Fibroblast of skin of abdomen (primary cell): ENCODE measurements at regions not wholly inside any gene's neighbourhood (a gene's known extent, or its start where the extent isn't known, plus 50 kb on each side); places are given as distances from the start of the nearest gene placed in this dataset.
"Not testable (repeated sequence)": the region's sequence is repeated elsewhere in the genome, so short reads cannot be mapped to it uniquely, and the experiment has no call there.

Source experiments
- DNase-seq: peaks from one replicate; pipeline ENCODE4 v3.0.0-alpha.2; 2013

DNA sequence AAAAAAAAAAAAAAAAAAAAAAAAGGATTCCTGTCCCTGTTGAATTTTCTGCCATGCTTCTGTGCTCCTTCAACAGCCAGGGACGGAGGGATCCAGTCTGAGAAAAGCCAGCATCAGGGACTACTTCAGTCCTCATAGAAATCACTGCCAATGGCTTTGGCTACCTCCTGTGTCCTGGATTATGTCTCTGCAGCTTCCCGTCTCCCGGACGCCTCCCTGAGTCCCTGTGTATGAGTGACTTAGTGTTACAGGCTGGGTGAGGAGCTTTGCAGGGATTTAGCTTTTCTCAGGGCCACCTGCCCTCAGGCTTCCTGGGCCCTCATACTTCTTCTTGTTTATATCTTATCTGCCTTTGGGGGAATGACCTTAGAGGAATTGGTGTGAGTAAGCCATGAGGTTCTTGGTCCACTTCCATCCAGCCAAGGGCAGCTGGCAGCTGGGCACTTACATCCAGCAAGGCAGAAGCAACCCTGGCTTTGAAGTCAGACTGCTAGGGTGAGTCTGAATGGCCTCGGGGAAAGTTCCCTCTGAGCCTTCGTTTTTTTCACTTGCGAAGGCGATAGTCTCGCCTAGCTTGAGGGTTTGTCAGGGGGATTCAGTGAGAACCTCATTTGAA lies 83.6 kb upstream of the CRYM start:
- DNase-seq, result not testable (repeated sequence)

DNA sequence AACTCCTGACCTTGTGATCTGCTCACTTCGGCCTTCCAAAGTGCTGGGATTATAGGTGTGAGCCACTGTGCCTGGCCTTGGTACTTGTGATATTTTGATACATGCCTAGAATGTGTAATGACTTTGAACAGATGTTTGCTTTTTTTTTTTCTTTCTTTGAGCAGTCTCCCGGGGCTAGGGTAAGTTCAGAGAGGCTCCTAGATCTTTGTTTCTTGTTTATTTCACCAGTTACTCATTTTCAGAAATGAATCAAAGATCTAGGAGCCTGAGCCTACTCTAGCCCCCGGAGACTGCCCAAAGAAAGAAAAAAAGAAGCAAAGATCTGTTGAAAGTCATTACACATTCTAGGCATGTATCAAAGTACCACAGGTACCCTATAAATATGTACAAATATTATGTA lies 83.0 kb upstream of the CRYM start:
- DNase-seq, result not testable (repeated sequence)

- DNase-seq, result not testable (repeated sequence)
These were observed 81.4 kb upstream of the CRYM start for GRCh38 chr16:21359513-21359912.

- not testable (repeated sequence) for DNase-seq
These were observed 80.2 kb upstream of the CRYM start for GRCh38 chr16:21358261-21358795.

GRCh38 chr16:21356308-21356707 lies 78.2 kb upstream of the CRYM start:
- DNase-seq, result not testable (repeated sequence)

- not testable (repeated sequence) for DNase-seq
These were observed 73.3 kb upstream of the CRYM start for GRCh38 chr16:21351433-21351832.

- not testable (repeated sequence) for DNase-seq
These were observed 72.8 kb upstream of the CRYM start for GRCh38 chr16:21350851-21351250.

DNA sequence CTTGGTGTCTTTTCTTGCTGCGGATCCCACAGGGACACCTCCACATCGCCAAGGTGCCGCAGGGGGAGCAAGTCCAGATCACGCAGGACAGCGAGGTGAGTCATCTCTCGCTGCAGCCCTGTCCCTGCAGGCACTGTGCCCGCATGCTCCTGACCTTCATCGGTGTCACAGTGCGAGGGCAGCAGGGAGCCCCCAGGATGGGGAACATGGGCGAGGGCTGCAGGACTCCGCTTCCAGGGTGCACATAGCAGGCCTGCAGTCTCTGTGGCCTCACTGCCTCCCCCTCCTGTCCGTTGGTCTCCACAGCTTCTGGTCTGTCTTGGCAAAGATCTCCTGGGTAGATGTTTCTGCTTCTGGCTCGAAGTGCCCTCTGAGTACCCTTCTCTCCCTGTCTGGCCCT lies 71.2 kb upstream of the CRYM start:
- DNase-seq, result not testable (repeated sequence)

- DNase-seq, result not testable (repeated sequence)
These were observed 70.7 kb upstream of the CRYM start for GRCh38 chr16:21348815-21349214.

DNA sequence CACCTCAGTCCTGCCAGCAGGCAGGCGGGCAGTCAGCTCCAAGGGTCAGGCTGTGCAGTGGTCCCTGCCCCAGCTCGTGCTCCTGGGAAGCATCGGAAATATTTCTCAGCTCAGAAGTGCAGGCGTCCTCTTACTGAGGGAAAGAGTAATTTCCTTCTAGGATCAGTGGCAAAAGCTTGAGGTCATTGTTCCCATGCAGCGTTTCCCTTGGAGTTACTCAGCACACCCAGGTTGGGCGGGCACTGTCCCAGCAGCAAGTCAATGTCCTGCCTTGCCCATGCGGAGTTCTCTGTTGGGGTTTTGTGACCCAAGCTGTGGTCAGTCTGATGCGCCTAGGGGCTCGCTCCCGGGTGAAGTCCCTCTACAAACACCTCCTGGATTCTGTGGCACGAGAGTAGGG lies 69.4 kb upstream of the CRYM start:
- not testable (repeated sequence) for DNase-seq

- not testable (repeated sequence) for DNase-seq
These were observed 68.8 kb upstream of the CRYM start for GRCh38 chr16:21346756-21347491.

GRCh38 chr16:21344361-21344912 lies 66.3 kb upstream of the CRYM start:
- DNase-seq, result not testable (repeated sequence)

DNA sequence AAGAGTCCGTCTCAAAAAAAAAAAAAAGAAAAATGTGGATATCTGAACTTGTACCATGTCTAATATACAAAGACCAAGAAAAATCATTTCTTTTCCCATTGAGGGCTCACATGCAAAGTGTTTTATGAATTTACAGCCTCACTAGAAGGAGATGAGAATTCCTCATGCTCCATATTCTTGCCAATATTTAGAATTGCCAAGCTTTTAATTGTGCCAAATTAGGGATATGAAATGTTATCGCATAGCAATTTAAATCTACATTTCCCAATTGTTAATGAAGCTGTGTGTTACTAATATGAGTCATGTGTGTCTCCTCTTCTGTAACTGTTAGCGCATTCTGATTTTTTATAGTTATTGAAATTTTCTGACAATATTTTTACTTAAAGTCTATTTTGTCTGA lies 63.0 kb upstream of the CRYM start:
- DNase-seq, result no peak

- no peak for DNase-seq
These were observed 61.9 kb upstream of the CRYM start for GRCh38 chr16:21339941-21340340.

- DNase-seq, result no peak
These were observed 61.2 kb upstream of the CRYM start for GRCh38 chr16:21339269-21339641.

- no peak for DNase-seq
These were observed 60.6 kb upstream of the CRYM start for GRCh38 chr16:21338537-21339268.

DNA sequence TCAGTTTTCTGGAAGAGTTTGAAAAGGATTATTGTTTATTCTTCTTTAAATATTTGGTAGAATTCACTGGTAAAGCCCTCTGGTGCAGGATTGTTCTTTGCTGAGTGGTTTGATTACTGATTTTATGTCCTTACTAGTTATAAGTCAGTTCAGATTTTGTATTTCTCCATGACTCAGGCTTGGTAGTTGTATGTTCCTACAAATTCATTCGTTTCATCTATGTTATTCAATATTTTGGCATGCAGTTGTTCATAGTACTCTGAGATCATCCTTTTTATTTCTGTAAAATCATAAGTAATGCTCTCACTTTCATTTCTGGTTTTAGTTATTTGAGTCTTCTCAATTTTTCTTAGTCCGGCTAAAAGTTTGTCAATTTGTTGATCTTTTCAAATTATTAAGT lies 58.1 kb upstream of the CRYM start:
- DNase-seq, result no peak

DNA sequence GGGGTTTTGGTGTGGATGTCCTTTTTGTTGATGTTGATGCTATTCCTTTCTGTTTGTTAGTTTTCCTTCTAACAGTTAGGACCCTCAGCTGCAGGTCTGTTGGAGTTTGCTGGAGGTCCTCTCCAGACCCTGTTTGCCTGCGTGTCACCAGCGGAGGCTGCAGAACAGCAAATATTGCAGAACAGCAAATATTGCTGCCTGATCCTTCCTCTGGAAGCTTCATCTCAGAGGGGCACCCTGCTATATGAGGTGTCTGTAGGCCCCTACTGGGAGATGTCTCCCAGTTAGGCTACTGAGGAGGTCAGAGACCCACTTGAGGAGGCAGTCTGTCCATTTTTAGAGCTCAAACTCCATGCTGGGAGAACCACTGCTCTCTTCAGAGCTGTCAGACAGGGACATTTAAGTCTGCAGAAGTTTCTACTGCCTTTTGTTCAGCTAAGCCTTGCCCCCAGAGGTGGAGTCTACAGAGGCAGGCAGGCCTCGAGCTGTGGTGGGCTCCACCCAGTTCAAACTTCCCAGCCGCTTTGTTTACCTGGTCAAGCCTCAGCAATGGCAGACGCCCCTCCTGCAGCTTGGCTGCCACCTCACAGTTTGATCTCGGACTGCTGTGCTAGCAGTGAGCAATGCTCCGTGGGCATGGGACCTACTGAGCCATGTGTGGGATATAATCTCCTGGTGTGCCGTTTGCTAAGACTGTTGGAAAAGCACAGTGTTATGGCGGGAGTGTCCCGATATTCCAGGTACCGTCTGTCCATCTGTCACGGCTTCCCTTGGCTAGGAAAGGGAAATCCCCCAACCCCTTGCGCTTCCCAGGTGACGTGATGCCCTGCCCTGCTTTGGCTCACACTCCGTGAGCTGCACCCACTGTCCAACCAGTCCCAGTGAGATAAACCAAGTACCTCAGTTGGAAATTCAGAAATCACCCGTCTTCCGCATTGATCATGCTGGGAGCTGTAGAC lies 56.4 kb upstream of the CRYM start:
- DNase-seq, result not testable (repeated sequence)

DNA sequence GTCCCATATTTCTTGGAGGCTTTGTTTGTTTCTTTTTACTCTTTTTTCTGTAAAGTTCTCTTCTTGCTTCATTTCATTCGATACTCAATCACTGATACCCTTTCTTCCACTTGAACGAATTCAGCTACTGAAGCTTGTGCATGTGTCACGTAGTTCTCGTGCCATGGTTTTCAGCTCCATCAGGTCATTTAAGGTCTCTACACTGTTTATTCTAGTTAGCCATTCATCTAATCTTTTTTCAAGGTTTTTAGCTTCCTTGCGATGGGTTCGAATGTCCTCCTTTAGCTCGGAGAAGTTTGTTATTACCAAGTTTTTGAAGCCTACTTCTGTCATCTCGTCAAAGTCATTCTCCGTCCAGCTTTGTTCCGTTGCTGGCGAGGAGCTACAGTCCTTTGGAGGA lies 55.6 kb upstream of the CRYM start:
- DNase-seq, result not testable (repeated sequence)
